ENCODE measurements at regions not wholly inside any gene's neighbourhood (a gene's known extent, or its start where the extent isn't known, plus 50 kb on each side); places are given as distances from the start of the nearest gene placed in this dataset.
A peak's percentile ranks its signal among the peaks of the same experiment; 100 is the strongest.

DNA sequence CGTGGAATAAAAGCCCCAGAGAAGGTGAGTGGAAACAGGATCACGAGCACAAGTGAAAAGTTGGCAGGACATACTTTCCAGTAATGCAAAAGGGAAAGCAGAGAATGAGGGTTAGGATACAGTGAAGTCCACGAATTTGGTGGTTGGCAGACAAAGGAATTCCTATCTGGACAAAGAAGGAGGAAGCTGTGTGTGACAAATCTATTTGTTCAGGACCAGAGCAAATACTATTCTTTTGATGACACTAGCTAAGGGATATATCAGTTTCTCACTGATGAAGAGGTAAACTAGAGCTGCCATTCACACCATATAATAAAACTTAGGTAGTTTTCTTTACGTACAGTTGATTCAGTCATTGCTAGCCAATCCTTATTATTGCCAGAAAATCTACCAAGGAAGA, 156.8 kb upstream of the GRIK2 start:
- Mint-ChIP-seq H3K4me1 (ENCODE audit: low read depth, unreplicated experiment) (peaks cover 3% of the 10 kb centered on the region), H3K4me3 (ENCODE audit: unreplicated experiment) (no peak overlapping the region), H3K9me3 (ENCODE audit: unreplicated experiment) (no peaks in the 10 kb centered on the region), H3K27ac (ENCODE audit: unreplicated experiment) (no peak overlapping the region), H3K27me3 (ENCODE audit: low read depth, unreplicated experiment) (no peaks in the 10 kb centered on the region), H3K36me3 (ENCODE audit: low read depth, unreplicated experiment) (no peaks in the 10 kb centered on the region)
- no peak for FAIRE-seq
- Histone ChIP-seq H3K9me3 (ENCODE audit: insufficient read depth, low read depth, low read length) (no peaks in the 10 kb centered on the region), H2AFZ (ENCODE audit: low read depth, low read length) (no peak overlapping the region), H3K36me3 (ENCODE audit: insufficient read depth, low read length) (no peaks in the 10 kb centered on the region), H3K4me1 (ENCODE audit: insufficient read depth, low read length) (no peaks in the 10 kb centered on the region), H3K27ac (ENCODE audit: low read depth, low read length) (no peak overlapping the region), H3K27me3 (ENCODE audit: insufficient read depth, low read length) (no peaks in the 10 kb centered on the region), H3K79me2 (ENCODE audit: insufficient read depth, low read length) (no peaks in the 10 kb centered on the region), H4K20me1 (ENCODE audit: insufficient read depth, low read length) (no peaks in the 10 kb centered on the region), H3K9ac (ENCODE audit: low read length) (no peak overlapping the region), H3K4me2 (ENCODE audit: low read length) (no peak overlapping the region), H3K4me3 (ENCODE audit: insufficient read depth, low read depth, low read length) (no peak overlapping the region)
- TF ChIP-seq, protein P1, sequence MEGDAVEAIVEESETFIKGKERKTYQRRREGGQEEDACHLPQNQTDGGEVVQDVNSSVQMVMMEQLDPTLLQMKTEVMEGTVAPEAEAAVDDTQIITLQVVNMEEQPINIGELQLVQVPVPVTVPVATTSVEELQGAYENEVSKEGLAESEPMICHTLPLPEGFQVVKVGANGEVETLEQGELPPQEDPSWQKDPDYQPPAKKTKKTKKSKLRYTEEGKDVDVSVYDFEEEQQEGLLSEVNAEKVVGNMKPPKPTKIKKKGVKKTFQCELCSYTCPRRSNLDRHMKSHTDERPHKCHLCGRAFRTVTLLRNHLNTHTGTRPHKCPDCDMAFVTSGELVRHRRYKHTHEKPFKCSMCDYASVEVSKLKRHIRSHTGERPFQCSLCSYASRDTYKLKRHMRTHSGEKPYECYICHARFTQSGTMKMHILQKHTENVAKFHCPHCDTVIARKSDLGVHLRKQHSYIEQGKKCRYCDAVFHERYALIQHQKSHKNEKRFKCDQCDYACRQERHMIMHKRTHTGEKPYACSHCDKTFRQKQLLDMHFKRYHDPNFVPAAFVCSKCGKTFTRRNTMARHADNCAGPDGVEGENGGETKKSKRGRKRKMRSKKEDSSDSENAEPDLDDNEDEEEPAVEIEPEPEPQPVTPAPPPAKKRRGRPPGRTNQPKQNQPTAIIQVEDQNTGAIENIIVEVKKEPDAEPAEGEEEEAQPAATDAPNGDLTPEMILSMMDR (IDR thresholded peaks at IDR 0.05; ENCODE audit: insufficient read depth, low read depth, low read length), result no peak
- TF ChIP-seq EZH2 (IDR thresholded peaks at IDR 0.05; ENCODE audit: insufficient read depth, low read length), result no peak
- DNase-seq (ENCODE audit: low read depth), result no peak

GRCh38 chr6:101241442-101241841, 152.1 kb upstream of the GRIK2 start:
- no peaks in the 10 kb centered on the region for H3K36me3 Mint-ChIP-seq (ENCODE audit: low read depth, unreplicated experiment)
- Histone ChIP-seq H3K4me1 (ENCODE audit: insufficient read depth, low read length) (no peaks in the 10 kb centered on the region), H3K79me2 (ENCODE audit: insufficient read depth, low read length) (no peaks in the 10 kb centered on the region), H3K27ac (ENCODE audit: low read depth, low read length) (no peak overlapping the region), H4K20me1 (ENCODE audit: insufficient read depth, low read length) (no peaks in the 10 kb centered on the region), H2AFZ (ENCODE audit: low read depth, low read length) (no peak overlapping the region), H3K36me3 (ENCODE audit: insufficient read depth, low read length) (no peaks in the 10 kb centered on the region), H3K9ac (ENCODE audit: low read length) (no peak overlapping the region), H3K4me2 (ENCODE audit: low read length) (no peak overlapping the region), H3K27me3 (ENCODE audit: insufficient read depth, low read length) (no peaks in the 10 kb centered on the region), H3K9me3 (ENCODE audit: insufficient read depth, low read depth, low read length) (no peaks in the 10 kb centered on the region), H3K4me3 (ENCODE audit: insufficient read depth, low read depth, low read length) (no peak overlapping the region)
- H3K4me1 Mint-ChIP-seq (ENCODE audit: low read depth, unreplicated experiment), result no peaks in the 10 kb centered on the region
- no peak overlapping the region for H3K27ac Mint-ChIP-seq (ENCODE audit: unreplicated experiment)
- H3K9me3 Mint-ChIP-seq (ENCODE audit: unreplicated experiment), result no peaks in the 10 kb centered on the region
- no peak for DNase-seq (ENCODE audit: low read depth)
- TF ChIP-seq, protein P1 (IDR thresholded peaks at IDR 0.05; ENCODE audit: insufficient read depth, low read depth, low read length), result no peak
- TF ChIP-seq EZH2 (IDR thresholded peaks at IDR 0.05; ENCODE audit: insufficient read depth, low read length), result no peak
- H3K27me3 Mint-ChIP-seq (ENCODE audit: low read depth, unreplicated experiment), result no peaks in the 10 kb centered on the region
- H3K4me3 Mint-ChIP-seq (ENCODE audit: unreplicated experiment), result no peak overlapping the region
- peak; percentile 9 for FAIRE-seq

DNA sequence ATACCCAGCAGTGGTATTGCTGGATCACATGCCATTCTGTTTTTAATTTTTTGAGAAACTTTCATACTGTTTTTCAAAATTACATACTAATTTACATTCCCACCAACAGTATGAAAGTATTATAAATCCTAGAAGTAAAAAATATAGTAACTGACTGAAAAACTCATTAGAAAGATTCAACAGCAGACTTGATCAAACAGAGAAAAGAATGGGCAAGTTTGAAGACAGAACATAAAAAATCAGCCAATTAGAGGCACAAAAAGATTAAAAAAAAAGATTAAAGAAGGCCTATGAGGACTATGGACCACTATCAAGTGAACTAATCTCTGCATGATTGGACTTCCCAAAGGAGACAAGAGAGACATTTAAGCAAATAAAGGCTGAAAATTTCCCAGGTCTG, 144.0 kb upstream of the GRIK2 start:
- Histone ChIP-seq H3K9ac (ENCODE audit: low read length) (no peak overlapping the region), H2AFZ (ENCODE audit: low read depth, low read length) (no peak overlapping the region), H3K27me3 (ENCODE audit: insufficient read depth, low read length) (no peaks in the 10 kb centered on the region), H4K20me1 (ENCODE audit: insufficient read depth, low read length) (no peaks in the 10 kb centered on the region), H3K27ac (ENCODE audit: low read depth, low read length) (no peak overlapping the region), H3K79me2 (ENCODE audit: insufficient read depth, low read length) (no peaks in the 10 kb centered on the region), H3K4me1 (ENCODE audit: insufficient read depth, low read length) (no peaks in the 10 kb centered on the region), H3K4me3 (ENCODE audit: insufficient read depth, low read depth, low read length) (no peak overlapping the region), H3K4me2 (ENCODE audit: low read length) (no peak overlapping the region), H3K9me3 (ENCODE audit: insufficient read depth, low read depth, low read length) (no peaks in the 10 kb centered on the region), H3K36me3 (ENCODE audit: insufficient read depth, low read length) (no peaks in the 10 kb centered on the region)
- TF ChIP-seq, protein P1 (IDR thresholded peaks at IDR 0.05; ENCODE audit: insufficient read depth, low read depth, low read length), result no peak
- no peak for TF ChIP-seq EZH2 (IDR thresholded peaks at IDR 0.05; ENCODE audit: insufficient read depth, low read length)
- no peak overlapping the region for H3K27ac Mint-ChIP-seq (ENCODE audit: unreplicated experiment)
- no peaks in the 10 kb centered on the region for H3K27me3 Mint-ChIP-seq (ENCODE audit: low read depth, unreplicated experiment)
- no peak for FAIRE-seq
- H3K4me1 Mint-ChIP-seq (ENCODE audit: low read depth, unreplicated experiment), result no peaks in the 10 kb centered on the region
- H3K9me3 Mint-ChIP-seq (ENCODE audit: unreplicated experiment), result peaks cover 12% of the 10 kb centered on the region
- H3K4me3 Mint-ChIP-seq (ENCODE audit: unreplicated experiment), result no peak overlapping the region
- no peaks in the 10 kb centered on the region for H3K36me3 Mint-ChIP-seq (ENCODE audit: low read depth, unreplicated experiment)
- no peak for DNase-seq (ENCODE audit: low read depth)
